ENCODE measurements at regions not wholly inside any gene's neighbourhood (a gene's known extent, or its start where the extent isn't known, plus 50 kb on each side); places are given as distances from the start of the nearest gene placed in this dataset.

- DNase-seq (no peak), ATAC-seq (no peak)
- Histone ChIP-seq H3K4me3 (no peak overlapping the region), H3K27me3 (peaks cover 0 to 25% (median 13%) of the 10 kb centered on the region in 9 donors), H3K4me1 (no peaks in the 10 kb centered on the region), H3K9me3 (no peaks in the 10 kb centered on the region), H3K27ac (no peak overlapping the region), H3K36me3 (no peaks in the 10 kb centered on the region)
- intact Hi-C loops (cut with DNase I), result no loop called here
- 35 to 44% (median 37%) methylated on average over 2 of the region's 2 CpGs for WGBS, 4 donors
- TF ChIP-seq POLR2A (IDR thresholded peaks at IDR 0.05) (no peak), CTCF (IDR thresholded peaks at IDR 0.05) (no peak)
Observed at GRCh38 chr10:25766213-25766612, 167.8 kb upstream of the MYO3A start.

GRCh38 chr10:25766687-25767221 is 167.3 kb upstream of the MYO3A start:
- TF ChIP-seq POLR2A (IDR thresholded peaks at IDR 0.05), result no peak
- TF ChIP-seq CTCF (IDR thresholded peaks at IDR 0.05), result no peak
- 2 to 4% (median 3%) methylated on average over 16 of the region's 16 CpGs for WGBS, 4 donors
- Histone ChIP-seq H3K9me3 (no peaks in the 10 kb centered on the region), H3K27me3 (peaks cover 0 to 25% (median 13%) of the 10 kb centered on the region in 9 donors), H3K27ac (no peak overlapping the region), H3K4me1 (no peaks in the 10 kb centered on the region), H3K4me3 (no peak overlapping the region), H3K36me3 (no peaks in the 10 kb centered on the region)
- ATAC-seq (no peak), DNase-seq (no peak)
- intact Hi-C loops (cut with DNase I), result no loop called here

GRCh38 chr10:25768167-25768566 is 165.9 kb upstream of the MYO3A start:
- 70 to 79% (median 79%) methylated on average over 3 of the region's 3 CpGs for WGBS, 4 donors
- Histone ChIP-seq H3K27ac (no peak overlapping the region), H3K27me3 (peaks cover 0 to 25% (median 13%) of the 10 kb centered on the region in 9 donors), H3K36me3 (no peaks in the 10 kb centered on the region), H3K4me3 (no peak overlapping the region), H3K4me1 (no peaks in the 10 kb centered on the region), H3K9me3 (no peaks in the 10 kb centered on the region)
- no peak for ATAC-seq
- TF ChIP-seq CTCF (IDR thresholded peaks at IDR 0.05) (no peak), POLR2A (IDR thresholded peaks at IDR 0.05) (no peak)
- intact Hi-C loops (cut with DNase I), result no loop called here
- DNase-seq, result no peak

GRCh38 chr10:25778646-25779045 is 155.4 kb upstream of the MYO3A start:
- H3K9me3 ChIP-seq, result no peaks in the 10 kb centered on the region
- DNase-seq (no peak), ATAC-seq (no peak)
- H3K4me3 ChIP-seq, result no peak overlapping the region
- no peaks in the 10 kb centered on the region for H3K4me1 ChIP-seq
- 66 to 81% (median 78%) methylated on average over 5 of the region's 5 CpGs for WGBS, 4 donors
- H3K27me3 ChIP-seq, result peaks cover 0 to 6% (median 0%) of the 10 kb centered on the region in 9 donors
- intact Hi-C loops (cut with DNase I), result no loop called here
- no peaks in the 10 kb centered on the region for H3K36me3 ChIP-seq
- TF ChIP-seq CTCF (IDR thresholded peaks at IDR 0.05), result no peak
- TF ChIP-seq POLR2A (IDR thresholded peaks at IDR 0.05), result no peak
- H3K27ac ChIP-seq, result no peak overlapping the region
